HepG2 (cell line): ENCODE measurements at regions not wholly inside any gene's neighbourhood (a gene's known extent, or its start where the extent isn't known, plus 50 kb on each side); places are given as distances from the start of the nearest gene placed in this dataset.

Experiments
- ATAC-seq: fragments of 200-7000 bp; cut with Tn5 transposase; 3 replicates; pipeline ENCODE4 v1.9.1; 2020; ENCODE audit warnings: mild to moderate bottlenecking, moderate library complexity
- BruUV-seq: library from RNA; stranded (reverse); fragments of 400-500 nt; replicated peaks from 2 replicates; lab custom pipeline; 2021; lab: Mats Ljungman, UMichigan
- CTCF ChIA-PET: fragments of 300-600 bp; formaldehyde crosslinking; extraction: SDS; loops from one replicate; lab custom pipeline; 2021; ENCODE audit warnings: low total read pairs, inconsistent platforms, low intra/inter-chr PET ratio; lab: Yijun Ruan, JAX
- POLR2A ChIA-PET: fragments of 350-600 bp; sonication (Branson Sonifier 250); formaldehyde crosslinking; loops from one replicate; lab custom pipeline; 2020; ENCODE audit warnings: antibody characterized with exemption, inconsistent platforms; lab: Yijun Ruan, JAX
- DNase-seq: peaks from one replicate; pipeline ENCODE4 v3.0.0-alpha.2; 2015; ENCODE audit warnings: low spot score
- FAIRE-seq: peaks from 3 replicates; lab custom pipeline; 2011; peaks lifted over from hg19 to GRCh38; lab: Jason Lieb, UNC
- H2AFZ ChIP-seq: one replicate; pipeline ENCODE4 v1.6.1; 2011; ENCODE audit warnings: low read length, inconsistent platforms
- H3K27ac ChIP-seq: fragments of 300-600 bp; 3 replicates; pipeline ENCODE4 v1.8.0; 2011; ENCODE audit warnings: mixed run types, mild to moderate bottlenecking, mixed read lengths, low read length, inconsistent platforms; ENCODE audit not compliant: insufficient read depth; ENCODE audit errors: extremely low read length
- H3K27me3 ChIP-seq, 2 experiments: fragments of 200-600 bp in 1 of 2; 2 replicates in 1 of 2; 3 replicates in 1 of 2; pipeline versions ENCODE4 v1.6.0 to v1.8.0; 2011; ENCODE audit warnings: low read length in 2 of 2, mild to moderate bottlenecking in 2 of 2, moderate library complexity in 2 of 2, inconsistent platforms in 1 of 2; ENCODE audit not compliant: insufficient read depth in 2 of 2, control insufficient read depth in 1 of 2
- H3K36me3 ChIP-seq, 2 experiments: fragments of 200-600 bp in 1 of 2; replicated peaks in 1 of 2; 2 replicates in 1 of 2; 3 replicates in 1 of 2; pipeline versions ENCODE4 v1.5.1 to v1.8.0; 2011; ENCODE audit warnings: low read length in 2 of 2, inconsistent platforms in 1 of 2; ENCODE audit not compliant: insufficient read depth in 2 of 2, control insufficient read depth in 1 of 2
- H3K4me1 ChIP-seq: 2 replicates; pipeline ENCODE4 v1.5.1; 2012; ENCODE audit warnings: low read length, inconsistent platforms; ENCODE audit not compliant: insufficient read depth
- H3K4me2 ChIP-seq: 2 replicates; pipeline ENCODE4 v1.6.0; 2011; ENCODE audit warnings: low read depth, low read length, inconsistent platforms
- H3K4me3 ChIP-seq, 3 experiments: fragments of 200-600 bp in 1 of 3; sonication (generic), shearing (Covaris generic) in 1 of 3; replicated peaks in 1 of 3; 2 replicates each; pipeline ENCODE4 v1.5.1; 2011 to 2016; ENCODE audit warnings: low read length in 3 of 3, inconsistent platforms in 2 of 3, low read depth in 2 of 3, mild to moderate bottlenecking in 2 of 3, control low read depth in 1 of 3, mixed read lengths in 1 of 3; ENCODE audit not compliant: insufficient read depth in 1 of 3
- H3K79me2 ChIP-seq: one replicate; pipeline ENCODE4 v1.6.1; 2011; ENCODE audit warnings: low read length, inconsistent platforms; ENCODE audit not compliant: insufficient read depth
- H3K9ac ChIP-seq: 2 replicates; pipeline ENCODE4 v1.6.0; 2011; ENCODE audit warnings: mild to moderate bottlenecking, low read depth, low read length, inconsistent platforms; ENCODE audit not compliant: insufficient read depth
- H3K9me3 ChIP-seq: 2 replicates; pipeline ENCODE4 v1.5.1; 2012; ENCODE audit warnings: mild to moderate bottlenecking, low read length
- H4K20me1 ChIP-seq: 2 replicates; pipeline ENCODE4 v1.6.0; 2011; ENCODE audit warnings: inconsistent platforms, mild to moderate bottlenecking, low read length, moderate library complexity; ENCODE audit not compliant: insufficient read depth
- DPF2 ChIP-seq: sonication (generic); formaldehyde crosslinking; IDR thresholded peaks from 2 replicates; pipeline ENCODE4 v1.4.0; 2020; ENCODE audit warnings: mild to moderate bottlenecking, low read depth, missing genetic modification reagents, borderline replicate concordance
- KAT2B ChIP-seq: fragments of 150-350 bp; IDR thresholded peaks from 2 replicates; pipeline ENCODE4 v1.6.1; 2014; ENCODE audit warnings: low read depth, low read length, borderline replicate concordance
- MYPOP ChIP-seq: sonication (generic); formaldehyde crosslinking; IDR thresholded peaks from 2 replicates; pipeline ENCODE4 v1.8.1; 2023; ENCODE audit warnings: mild to moderate bottlenecking, moderate library complexity, missing genetic modification reagents
- POLR2AphosphoS2 ChIP-seq: IDR thresholded peaks from 2 replicates; pipeline ENCODE4 v1.6.1; 2011; ENCODE audit warnings: low read depth, low read length, improper control_type of control experiment
- RARG ChIP-seq: sonication (generic); formaldehyde crosslinking; IDR thresholded peaks from 2 replicates; pipeline ENCODE4 v1.4.0; 2020; ENCODE audit warnings: low read depth, mild to moderate bottlenecking, missing genetic modification reagents
- RCOR2 ChIP-seq: IDR thresholded peaks from 2 replicates; pipeline ENCODE4 v1.6.1; 2016; ENCODE audit warnings: missing biosample characterization, missing genetic modification reagents
- SRSF4 ChIP-seq: fragments of 200-400 bp; formaldehyde crosslinking; IDR thresholded peaks from one replicate; pipeline ENCODE4 v1.6.1; 2018; ENCODE audit warnings: mild to moderate bottlenecking, low read depth, low read length, moderate library complexity; ENCODE audit not compliant: poor library complexity, severe bottlenecking
- ZKSCAN5 ChIP-seq: sonication (generic); formaldehyde crosslinking; IDR thresholded peaks from 2 replicates; pipeline ENCODE4 v1.5.1; 2020; ENCODE audit warnings: mild to moderate bottlenecking, missing genetic modification reagents
- ZNF10 ChIP-seq: sonication (generic); formaldehyde crosslinking; IDR thresholded peaks from 2 replicates; pipeline ENCODE4 v1.4.0; 2020; ENCODE audit warnings: mild to moderate bottlenecking, low read depth, missing genetic modification reagents, borderline replicate concordance
- ZNF501 ChIP-seq: sonication (generic); formaldehyde crosslinking; IDR thresholded peaks from 2 replicates; pipeline ENCODE4 v1.5.1; 2020; ENCODE audit warnings: mild to moderate bottlenecking, moderate library complexity, missing genetic modification reagents
- ZNF7 ChIP-seq: IDR thresholded peaks from 2 replicates; pipeline ENCODE4 v1.6.1; 2016; ENCODE audit warnings: missing biosample characterization, missing genetic modification reagents
- WGBS: methylation state at CpG from one replicate; pipeline ENCODE4 v1.1.6; 2017; ENCODE audit warnings: low lambda C conversion rate; 5-methylcytosine and 5-hydroxymethylcytosine counted together
- in situ Hi-C: cut with HindIII; loops from 2 replicates; pipeline ENCODE4 v1.10.0; 2017; ENCODE audit warnings: low pct_unique_long_range_greater_than_20kb; ENCODE audit not compliant: extremely low pct_ligation_motif_present
- intact Hi-C: fragments of 100-400 bp; cut with micrococcal nuclease; formaldehyde crosslinking; loops from one replicate; pipeline ENCODE4 v1.10.0; 2022; ENCODE audit not compliant: unreplicated experiment

GRCh38 chr12:124445121-124445718, 122.2 kb downstream of the NCOR2 start:
- 96% methylated on average over 39 of the region's 39 CpGs for WGBS
- Histone ChIP-seq H3K4me1 (no peaks in the 10 kb centered on the region), H3K4me2 (no peak overlapping the region), H3K9ac (no peak overlapping the region), H3K36me3 (peaks cover 13 to 25% of the 10 kb centered on the region in 2 experiments), H3K27me3 (no peaks in the 10 kb centered on the region), H3K9me3 (no peaks in the 10 kb centered on the region), H3K79me2 (no peaks in the 10 kb centered on the region), H3K4me3 (no peak overlapping the region), H2AFZ (no peak overlapping the region), H3K27ac (no peak overlapping the region), H4K20me1 (no peaks in the 10 kb centered on the region)
- ChIA-PET POLR2A (no interaction called here), CTCF (no interaction called here)
- intact Hi-C loops, result no loop called here
- DNase-seq (no peak), ATAC-seq (no peak), FAIRE-seq (no peak)
- no TSS peak for BruUV-seq
- in situ Hi-C loops, result no loop called here
- TF ChIP-seq POLR2AphosphoS2 (no peak), MYPOP (CRISPR knock-in tag) (no peak), ZNF7 (CRISPR knock-in tag) (no peak)

GRCh38 chr12:124443931-124444712, 123.3 kb downstream of the NCOR2 start:
- ATAC-seq (no peak), DNase-seq (no peak), FAIRE-seq (no peak)
- no TSS peak for BruUV-seq
- POLR2A ChIA-PET, result no interaction called here
- Histone ChIP-seq H3K79me2 (no peaks in the 10 kb centered on the region), H3K27me3 (no peaks in the 10 kb centered on the region), H3K27ac (no peak overlapping the region), H3K4me1 (no peaks in the 10 kb centered on the region), H3K4me2 (no peak overlapping the region), H3K9ac (no peak overlapping the region), H3K36me3 (peaks cover 13 to 25% of the 10 kb centered on the region in 2 experiments), H4K20me1 (no peaks in the 10 kb centered on the region), H2AFZ (no peak overlapping the region), H3K9me3 (no peaks in the 10 kb centered on the region), H3K4me3 (no peak overlapping the region)
- in situ Hi-C loops (no loop called here), intact Hi-C loops (no loop called here)
- CTCF ChIA-PET, result no interaction called here
- 86% methylated on average over 9 of the region's 9 CpGs for WGBS
- TF ChIP-seq ZNF501 (CRISPR knock-in tag) (no peak), SRSF4 (no peak), ZKSCAN5 (CRISPR knock-in tag) (no peak), RARG (no peak), RCOR2 (no peak), DPF2 (CRISPR knock-in tag) (no peak), KAT2B (no peak), ZNF10 (CRISPR knock-in tag) (no peak)
